Epidermal melanocyte (primary cell): ENCODE measurements at regions not wholly inside any gene's neighbourhood (a gene's known extent, or its start where the extent isn't known, plus 50 kb on each side); places are given as distances from the start of the nearest gene placed in this dataset.
"Not testable (repeated sequence)": the region's sequence is repeated elsewhere in the genome, so short reads cannot be mapped to it uniquely, and the experiment has no call there.

Source experiments
- DNase-seq: peaks from one replicate; pipeline ENCODE4 v3.0.0; 2011; ENCODE audit warnings: low spot score; ENCODE audit not compliant: insufficient read length

- no peak for DNase-seq
These were observed 121.5 kb upstream of the SOD1 start for GRCh38 chr21:31537872-31538576.

- no peak for DNase-seq
These were observed 123.4 kb upstream of the SOD1 start for GRCh38 chr21:31536138-31536537.

GRCh38 chr21:31531967-31532366, 127.5 kb upstream of the SOD1 start:
- DNase-seq: no peak

- DNase-seq: no peak
These were observed 128.4 kb upstream of the SOD1 start for GRCh38 chr21:31530897-31531705.

- DNase-seq: no peak
These were observed 129.1 kb upstream of the SOD1 start for GRCh38 chr21:31530364-31530763.

- no peak for DNase-seq
These were observed 130.1 kb upstream of the SOD1 start for GRCh38 chr21:31529406-31529805.

- DNase-seq: no peak
These were observed 133.5 kb upstream of the SOD1 start for GRCh38 chr21:31526040-31526439.

- no peak for DNase-seq
These were observed 135.4 kb upstream of the SOD1 start for GRCh38 chr21:31524140-31524539.

- no peak for DNase-seq
These were observed 138.0 kb upstream of the SOD1 start for GRCh38 chr21:31521515-31521914.

GRCh38 chr21:31520561-31521098, 138.9 kb upstream of the SOD1 start:
- no peak for DNase-seq

GRCh38 chr21:31518580-31518979, 140.9 kb upstream of the SOD1 start:
- DNase-seq: no peak

- no peak for DNase-seq
These were observed 141.7 kb upstream of the SOD1 start for GRCh38 chr21:31517664-31518414.

- no peak for DNase-seq
These were observed 144.2 kb upstream of the SOD1 start for GRCh38 chr21:31515253-31515652.

- DNase-seq: peak; percentile 86
These were observed 144.9 kb upstream of the SOD1 start for GRCh38 chr21:31514598-31514997.

- not testable (repeated sequence) for DNase-seq
These were observed 146.0 kb upstream of the SOD1 start for GRCh38 chr21:31513541-31513940.

GRCh38 chr21:31511999-31512398, 147.5 kb upstream of the SOD1 start:
- DNase-seq: not testable (repeated sequence)

GRCh38 chr21:31511258-31511657, 148.2 kb upstream of the SOD1 start:
- DNase-seq: no peak

- peak; percentile 54 for DNase-seq
These were observed 150.1 kb upstream of the SOD1 start for GRCh38 chr21:31509194-31510017.

GRCh38 chr21:31505975-31506374, 153.5 kb upstream of the SOD1 start:
- DNase-seq: no peak

- no peak for DNase-seq
These were observed 155.6 kb upstream of the SOD1 start for GRCh38 chr21:31503939-31504338.

GRCh38 chr21:31503467-31503866, 156.0 kb upstream of the SOD1 start:
- no peak for DNase-seq
